Activated T-helper 17 cell treated with anti-CD3 and anti-CD28 coated beads, Interleukin-2, amount 50 U/mL, for 72 hours (primary cell): ENCODE measurements at regions not wholly inside any gene's neighbourhood (a gene's known extent, or its start where the extent isn't known, plus 50 kb on each side); places are given as distances from the start of the nearest gene placed in this dataset.

Experiments used
- ATAC-seq: fragments of 150-1000 bp; cut with Tn5 transposase; replicated peaks from 2 replicates; pipeline ENCODE4 v1.10.0; 2021; ENCODE audit warnings: mild to moderate bottlenecking, moderate library complexity
- H3K27ac Mint-ChIP-seq: one replicate; pipeline ENCODE4 v1.8.0; 2022; ENCODE audit warnings: mixed read lengths
- H3K27me3 Mint-ChIP-seq: one replicate; pipeline ENCODE4 v1.8.0; 2022; ENCODE audit warnings: mixed read lengths
- H3K36me3 Mint-ChIP-seq: one replicate; pipeline ENCODE4 v1.8.0; 2022; ENCODE audit warnings: low read depth, mild to moderate bottlenecking, mixed read lengths
- H3K4me1 Mint-ChIP-seq: one replicate; pipeline ENCODE4 v1.8.0; 2022; ENCODE audit warnings: mixed read lengths
- H3K4me3 Mint-ChIP-seq: one replicate; pipeline ENCODE4 v1.8.0; 2022; ENCODE audit warnings: mild to moderate bottlenecking, mixed read lengths
- H3K9me3 Mint-ChIP-seq: one replicate; pipeline ENCODE4 v1.8.0; 2022; ENCODE audit warnings: mixed read lengths

DNA sequence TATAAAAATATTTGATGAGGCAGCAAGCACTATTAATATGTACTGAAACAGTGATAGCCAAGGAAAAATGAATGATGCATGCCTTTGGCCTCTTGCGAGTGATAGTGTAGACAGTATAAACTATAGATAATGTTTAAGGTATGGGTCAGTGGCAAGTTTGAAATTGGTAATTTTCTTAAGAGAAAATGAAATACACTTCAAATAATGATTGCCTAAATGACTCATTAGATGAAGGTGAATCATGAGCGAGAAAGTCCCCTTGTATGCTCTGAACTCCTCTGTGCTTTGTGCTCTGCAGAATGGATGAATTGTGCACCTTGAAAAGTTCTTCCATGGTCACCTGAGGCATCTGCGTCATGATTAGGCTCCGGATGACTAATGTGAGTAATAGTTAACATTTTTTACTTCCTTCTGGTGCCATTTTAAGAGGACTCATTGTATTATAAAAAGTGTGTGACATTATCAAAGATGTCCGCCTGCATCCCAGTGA lies 84.9 kb upstream of the RTL1 start:
- Mint-ChIP-seq H3K27me3 (peaks cover 19% of the 10 kb centered on the region), H3K27ac (no peak overlapping the region), H3K4me1 (no peaks in the 10 kb centered on the region), H3K9me3 (no peaks in the 10 kb centered on the region), H3K36me3 (no peaks in the 10 kb centered on the region), H3K4me3 (no peak overlapping the region)
- ATAC-seq = peak; percentile 44

DNA sequence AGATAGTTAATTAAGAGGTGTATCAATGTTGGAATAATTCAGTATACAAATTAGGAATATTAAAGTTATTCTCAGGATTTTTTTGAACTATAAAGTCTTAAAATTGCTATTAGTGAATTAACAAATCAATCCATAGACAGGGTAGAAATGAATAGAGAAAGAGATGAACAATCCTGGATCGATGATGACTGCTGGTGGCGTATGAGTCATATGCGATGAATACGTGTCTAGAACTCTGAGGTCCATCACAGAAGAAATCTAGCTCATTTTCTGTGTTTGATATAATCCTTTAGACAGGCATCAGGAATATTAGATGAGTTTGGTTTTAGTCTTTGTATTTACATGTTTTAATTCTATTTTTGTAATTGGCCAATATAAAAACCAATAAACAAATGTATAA lies 85.4 kb upstream of the RTL1 start:
- Mint-ChIP-seq H3K27ac (no peak overlapping the region), H3K27me3 (peaks cover 19% of the 10 kb centered on the region), H3K4me1 (no peaks in the 10 kb centered on the region), H3K9me3 (no peaks in the 10 kb centered on the region), H3K4me3 (no peak overlapping the region), H3K36me3 (no peaks in the 10 kb centered on the region)
- ATAC-seq = no peak

DNA sequence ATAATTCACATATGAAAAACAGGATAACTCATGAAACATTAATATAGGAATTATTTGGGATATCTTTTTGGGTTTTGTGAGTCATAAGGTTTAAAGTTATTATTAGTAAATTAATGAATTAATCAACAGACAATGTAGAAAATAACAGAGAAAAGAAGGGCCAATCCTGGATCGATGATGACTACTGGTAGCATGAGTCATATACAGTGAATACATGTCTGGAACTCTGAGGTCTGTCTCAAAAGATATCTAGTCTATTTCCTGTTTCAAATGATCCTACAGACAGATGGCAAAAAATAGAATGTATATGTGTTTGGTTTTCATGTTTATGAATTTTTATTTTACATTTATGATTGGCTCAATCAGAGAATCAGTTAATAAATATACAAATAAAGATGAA lies 86.4 kb upstream of the RTL1 start:
- Mint-ChIP-seq H3K4me3 (no peak overlapping the region), H3K9me3 (no peaks in the 10 kb centered on the region), H3K27me3 (peaks cover 19% of the 10 kb centered on the region), H3K36me3 (no peaks in the 10 kb centered on the region), H3K4me1 (no peaks in the 10 kb centered on the region), H3K27ac (no peak overlapping the region)
- ATAC-seq = no peak

DNA sequence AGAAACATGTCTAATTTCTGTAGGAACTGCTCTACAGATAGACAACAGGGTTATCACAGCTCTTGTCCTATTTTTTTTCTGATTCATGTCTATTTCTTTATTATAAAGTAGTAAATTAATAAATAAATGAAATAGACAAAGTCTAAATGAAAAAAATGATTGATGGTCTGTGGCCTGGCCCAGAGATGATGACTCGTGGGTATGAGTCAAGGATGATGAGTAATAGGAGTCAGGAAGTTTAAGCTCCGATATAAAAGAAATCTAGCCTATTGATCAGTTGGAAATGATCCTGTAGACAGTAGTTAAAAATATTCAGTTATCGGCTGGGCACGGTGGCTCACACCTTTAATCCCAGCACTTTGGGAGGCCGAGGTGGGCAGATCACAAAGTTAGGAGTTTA lies 90.6 kb upstream of the RTL1 start:
- peaks cover 23% of the 10 kb centered on the region for H3K27me3 Mint-ChIP-seq
- no peaks in the 10 kb centered on the region for H3K9me3 Mint-ChIP-seq
- no peaks in the 10 kb centered on the region for H3K36me3 Mint-ChIP-seq
- ATAC-seq = no peak
- no peak overlapping the region for H3K4me3 Mint-ChIP-seq
- no peaks in the 10 kb centered on the region for H3K4me1 Mint-ChIP-seq
- no peak overlapping the region for H3K27ac Mint-ChIP-seq

DNA sequence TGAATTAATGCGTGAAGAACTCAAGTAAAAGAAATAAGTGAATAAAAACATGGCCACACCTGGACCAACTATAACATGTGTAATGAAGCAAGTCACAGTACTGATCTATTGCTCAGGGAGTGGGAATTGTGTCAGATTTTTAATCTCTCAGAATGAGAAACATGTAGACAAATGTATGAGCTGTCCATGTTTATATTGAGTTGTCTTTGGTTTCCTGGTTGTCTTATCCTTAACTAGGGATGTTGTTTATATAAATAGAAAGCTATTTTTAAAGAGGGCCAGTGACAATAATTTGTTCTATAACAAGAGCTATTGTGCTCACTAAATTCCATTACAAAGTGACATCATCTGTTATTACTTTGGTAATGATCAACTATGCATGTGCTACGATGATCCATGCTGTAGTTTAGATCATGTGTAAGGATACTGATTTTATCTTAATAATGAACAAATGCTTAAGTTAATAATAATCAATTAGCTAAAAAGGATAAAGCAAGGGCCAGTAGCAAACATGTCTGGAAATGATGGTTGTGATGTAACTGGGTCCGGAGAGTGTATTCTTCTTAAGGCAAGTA lies 91.3 kb upstream of the RTL1 start:
- no peaks in the 10 kb centered on the region for H3K36me3 Mint-ChIP-seq

DNA sequence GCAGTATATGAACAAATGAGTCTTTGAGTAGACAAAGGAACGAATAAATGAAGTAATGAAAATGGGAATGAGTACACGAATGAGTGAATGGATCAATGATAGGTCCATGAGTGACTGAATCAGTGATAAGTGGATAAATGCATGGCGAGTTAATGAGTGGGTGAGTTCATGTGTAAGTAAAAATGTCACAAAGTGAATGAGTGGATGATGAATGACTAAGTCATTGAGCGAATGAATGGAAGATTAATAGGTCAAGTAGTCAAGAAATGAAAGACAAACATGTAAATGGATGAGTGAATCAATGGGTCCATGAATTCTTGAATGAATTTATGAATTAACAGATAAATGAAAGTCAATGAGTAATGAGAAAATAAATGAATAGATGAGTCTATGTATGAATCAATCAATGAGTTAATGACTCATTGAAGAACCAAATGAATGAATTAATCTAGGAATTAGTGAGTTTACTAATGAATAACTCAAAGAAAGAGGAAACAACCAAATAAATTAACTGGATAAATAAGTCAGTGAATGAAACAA lies 97.3 kb upstream of the RTL1 start:
- H3K27ac Mint-ChIP-seq = peak overlapping the region; percentile 44
- H3K9me3 Mint-ChIP-seq = no peaks in the 10 kb centered on the region
- no peaks in the 10 kb centered on the region for H3K4me1 Mint-ChIP-seq
- no peak overlapping the region for H3K4me3 Mint-ChIP-seq
- H3K36me3 Mint-ChIP-seq = no peaks in the 10 kb centered on the region
- peaks cover 36% of the 10 kb centered on the region for H3K27me3 Mint-ChIP-seq
- peak; percentile 50 for ATAC-seq

More for the DNA sequence above, 91.3 kb upstream of the RTL1 start:
- Mint-ChIP-seq H3K9me3 (no peaks in the 10 kb centered on the region), H3K4me3 (no peak overlapping the region), H3K4me1 (no peaks in the 10 kb centered on the region), H3K27ac (no peak overlapping the region), H3K27me3 (peaks cover 20% of the 10 kb centered on the region)
- no peak for ATAC-seq

DNA sequence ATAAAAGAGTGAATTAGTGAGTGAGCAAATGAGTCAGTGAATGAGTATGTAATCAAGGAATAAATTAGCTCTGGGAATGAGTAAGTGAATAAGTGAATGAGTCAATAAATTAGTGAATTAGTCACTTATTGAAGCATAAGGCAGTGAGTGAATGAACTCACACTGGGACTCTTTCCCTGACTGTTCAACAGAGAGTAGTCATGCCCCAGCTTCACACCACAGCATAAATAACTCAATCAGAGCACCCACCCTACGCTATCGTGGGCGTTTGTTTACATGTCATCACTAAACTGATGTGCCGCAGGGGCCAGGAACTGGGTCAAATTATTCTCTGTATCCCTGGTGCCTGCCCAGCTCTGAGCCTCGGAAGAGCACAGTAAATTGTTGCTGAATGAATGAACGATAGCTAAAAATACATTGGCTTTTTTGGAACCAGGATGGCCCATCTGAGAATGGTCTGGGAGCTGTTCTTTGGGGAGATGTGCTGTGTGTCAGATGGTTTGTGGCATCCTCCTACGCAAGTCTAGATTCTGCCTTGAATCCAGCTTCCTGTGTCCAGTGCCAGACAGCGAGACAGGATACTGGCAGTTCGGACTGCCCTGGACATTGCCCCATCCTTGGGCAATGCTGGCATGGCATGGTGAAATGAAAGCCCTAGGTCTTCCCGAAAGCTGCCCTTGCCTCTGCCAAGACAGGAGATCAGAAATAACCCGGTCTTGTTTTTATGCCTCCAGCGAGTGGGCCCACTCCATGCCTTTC lies 98.0 kb upstream of the RTL1 start:
- H3K9me3 Mint-ChIP-seq = no peaks in the 10 kb centered on the region
- peak overlapping the region; percentile 44 for H3K27ac Mint-ChIP-seq
- H3K36me3 Mint-ChIP-seq = no peaks in the 10 kb centered on the region
- peak; percentile 91 for ATAC-seq
- no peak overlapping the region for H3K4me3 Mint-ChIP-seq
- H3K27me3 Mint-ChIP-seq = peaks cover 35% of the 10 kb centered on the region
- H3K4me1 Mint-ChIP-seq = no peaks in the 10 kb centered on the region

DNA sequence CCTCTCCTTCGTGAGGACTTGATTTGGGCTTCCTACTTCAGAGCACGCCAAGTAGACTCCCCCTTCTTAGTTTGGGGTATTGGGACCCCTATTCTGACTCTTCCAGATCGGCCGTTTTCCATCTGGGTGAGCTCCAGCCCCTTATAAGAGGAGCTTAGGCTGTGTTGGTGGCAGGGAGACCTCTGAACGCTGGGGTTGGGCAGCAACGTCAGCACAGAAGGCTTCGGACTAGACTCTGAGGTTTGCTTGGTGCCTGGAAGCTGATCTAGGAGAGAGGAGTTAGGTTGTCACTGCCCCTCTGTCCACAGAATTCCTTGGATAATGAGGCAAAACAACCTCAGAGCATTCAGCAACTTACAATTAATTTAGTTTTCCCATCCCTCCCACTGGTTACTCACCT lies 99.2 kb upstream of the RTL1 start:
- Mint-ChIP-seq H3K27ac (no peak overlapping the region), H3K4me3 (no peak overlapping the region), H3K9me3 (no peaks in the 10 kb centered on the region), H3K36me3 (no peaks in the 10 kb centered on the region), H3K4me1 (no peaks in the 10 kb centered on the region), H3K27me3 (peaks cover 36% of the 10 kb centered on the region)
- ATAC-seq = no peak

DNA sequence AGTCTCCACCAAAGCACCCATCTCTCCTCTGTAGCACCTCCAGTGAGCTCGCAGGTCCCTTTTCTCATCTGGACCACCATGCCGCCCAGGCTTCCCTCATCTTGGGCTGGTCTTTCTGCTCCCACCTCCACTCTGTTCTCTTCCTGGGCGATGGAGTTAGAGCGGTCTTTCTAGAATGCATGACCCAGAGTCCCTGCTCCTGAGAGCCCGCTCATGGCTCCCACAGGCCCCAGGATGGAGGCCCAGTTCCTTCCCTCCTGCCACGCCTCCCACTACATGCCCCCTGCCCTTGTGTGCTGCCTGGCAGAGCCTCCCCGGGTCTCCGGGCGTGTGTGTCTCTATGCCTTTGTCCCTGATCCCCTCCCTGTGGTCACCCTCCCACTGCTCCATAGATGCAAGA lies 100.7 kb upstream of the RTL1 start:
- no peak for ATAC-seq
- Mint-ChIP-seq H3K4me3 (no peak overlapping the region), H3K27ac (no peak overlapping the region), H3K36me3 (no peaks in the 10 kb centered on the region), H3K9me3 (no peaks in the 10 kb centered on the region), H3K27me3 (peaks cover 38% of the 10 kb centered on the region), H3K4me1 (no peaks in the 10 kb centered on the region)

DNA sequence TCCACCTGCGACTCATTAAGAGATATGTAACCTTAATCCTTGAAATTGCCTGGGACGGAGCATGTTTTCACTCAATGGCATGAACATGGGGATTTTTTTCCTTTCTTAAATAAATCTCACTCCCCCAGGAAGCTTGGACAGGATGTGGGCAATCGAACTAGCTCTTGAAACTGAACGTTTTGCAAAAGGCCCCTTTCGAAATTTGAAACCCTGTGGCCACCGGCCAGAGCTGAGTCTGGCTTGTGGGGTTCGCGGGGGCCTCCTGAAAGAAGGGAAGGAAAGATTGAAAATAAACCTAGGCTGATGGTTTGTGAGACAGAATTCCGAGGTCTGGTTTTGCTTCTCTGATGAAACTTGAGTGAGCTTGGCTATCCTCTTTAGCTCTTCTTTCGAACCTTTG lies 101.4 kb upstream of the RTL1 start:
- no peak for ATAC-seq

DNA sequence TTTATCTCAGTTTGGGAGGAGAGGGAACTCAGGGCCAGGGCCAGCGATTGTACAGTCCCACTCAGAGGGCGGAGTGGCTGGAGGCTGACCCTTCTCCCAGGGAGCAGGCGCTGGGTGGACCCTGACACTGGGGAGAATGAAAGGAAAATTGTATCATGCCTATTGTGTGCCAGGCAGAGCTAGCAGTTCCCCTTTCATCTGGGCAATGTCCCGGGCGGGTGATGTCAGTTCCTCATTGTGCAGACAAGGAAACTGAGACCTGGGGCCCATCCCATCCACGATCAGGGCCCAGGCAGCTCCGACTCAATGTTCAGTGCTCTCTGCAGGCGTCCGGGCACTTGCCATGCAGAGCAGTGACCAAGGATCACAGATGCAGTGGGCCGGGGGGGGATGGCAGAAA lies 101.9 kb upstream of the RTL1 start:
- H3K27me3 Mint-ChIP-seq = peaks cover 42% of the 10 kb centered on the region
- H3K9me3 Mint-ChIP-seq = peaks cover 3% of the 10 kb centered on the region
- H3K4me3 Mint-ChIP-seq = no peak overlapping the region
- no peak for ATAC-seq
- no peak overlapping the region for H3K27ac Mint-ChIP-seq
- no peaks in the 10 kb centered on the region for H3K36me3 Mint-ChIP-seq
- H3K4me1 Mint-ChIP-seq = no peaks in the 10 kb centered on the region

More for the DNA sequence above, 101.4 kb upstream of the RTL1 start:
- no peak overlapping the region for H3K4me3 Mint-ChIP-seq
- peaks cover 43% of the 10 kb centered on the region for H3K27me3 Mint-ChIP-seq
- peaks cover 1% of the 10 kb centered on the region for H3K9me3 Mint-ChIP-seq
- H3K27ac Mint-ChIP-seq = no peak overlapping the region
- H3K4me1 Mint-ChIP-seq = no peaks in the 10 kb centered on the region
- H3K36me3 Mint-ChIP-seq = no peaks in the 10 kb centered on the region

DNA sequence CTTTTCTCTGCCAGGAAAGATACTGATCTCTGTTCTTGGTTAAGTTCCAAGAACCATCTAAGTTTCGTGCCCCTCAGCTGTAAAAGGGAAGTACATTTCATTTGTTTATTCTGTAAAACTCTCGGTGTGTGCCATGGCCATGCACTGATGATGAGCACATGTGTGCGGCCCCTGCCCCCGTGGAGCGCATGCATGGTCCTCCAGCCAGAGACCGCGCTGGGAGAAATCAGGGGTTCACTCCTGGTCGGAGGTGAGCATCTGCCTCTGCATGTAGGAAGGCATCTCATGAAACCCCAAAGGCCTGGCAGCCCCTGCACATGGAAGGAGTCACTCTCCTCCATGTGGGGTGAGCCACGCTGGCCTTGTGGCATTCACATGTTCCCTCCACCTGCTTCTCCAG lies 102.5 kb upstream of the RTL1 start:
- no peaks in the 10 kb centered on the region for H3K4me1 Mint-ChIP-seq
- H3K27me3 Mint-ChIP-seq = peaks cover 36% of the 10 kb centered on the region
- H3K9me3 Mint-ChIP-seq = peaks cover 3% of the 10 kb centered on the region
- H3K27ac Mint-ChIP-seq = no peak overlapping the region
- H3K4me3 Mint-ChIP-seq = no peak overlapping the region
- no peaks in the 10 kb centered on the region for H3K36me3 Mint-ChIP-seq
- no peak for ATAC-seq

DNA sequence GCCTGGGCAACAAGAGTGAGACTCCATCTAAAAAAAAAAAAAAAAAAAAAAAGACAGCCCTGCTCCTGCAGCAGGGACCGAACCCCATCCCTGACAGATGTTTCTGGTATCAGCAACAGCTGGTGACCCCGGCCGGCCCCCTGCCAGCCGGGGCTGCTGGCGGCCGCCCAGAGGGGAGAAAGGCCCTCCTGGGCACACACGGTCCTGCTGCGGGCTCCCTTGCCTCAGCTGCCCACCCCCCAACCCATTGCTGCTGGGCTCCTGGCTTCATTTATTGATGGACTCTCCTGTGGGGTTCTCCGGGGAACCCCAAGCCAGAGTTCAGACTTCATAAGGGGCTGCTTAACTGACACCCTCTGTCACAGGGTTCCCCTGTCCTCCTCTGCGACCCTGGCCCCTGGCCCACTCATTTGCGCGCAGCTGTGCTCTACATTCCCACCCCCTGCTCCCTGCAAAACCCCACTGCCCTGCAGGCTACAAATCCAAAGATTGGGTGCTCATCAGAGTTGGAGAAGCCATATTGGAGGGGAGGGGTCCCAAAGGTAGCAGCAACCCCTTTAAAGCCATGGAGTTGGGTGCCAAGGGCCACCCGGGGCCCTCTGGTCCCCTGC lies 103.6 kb upstream of the RTL1 start:
- Mint-ChIP-seq H3K4me1 (no peaks in the 10 kb centered on the region), H3K9me3 (peaks cover 8% of the 10 kb centered on the region), H3K27me3 (peaks cover 35% of the 10 kb centered on the region), H3K36me3 (no peaks in the 10 kb centered on the region), H3K4me3 (no peak overlapping the region), H3K27ac (no peak overlapping the region)
- no peak for ATAC-seq

DNA sequence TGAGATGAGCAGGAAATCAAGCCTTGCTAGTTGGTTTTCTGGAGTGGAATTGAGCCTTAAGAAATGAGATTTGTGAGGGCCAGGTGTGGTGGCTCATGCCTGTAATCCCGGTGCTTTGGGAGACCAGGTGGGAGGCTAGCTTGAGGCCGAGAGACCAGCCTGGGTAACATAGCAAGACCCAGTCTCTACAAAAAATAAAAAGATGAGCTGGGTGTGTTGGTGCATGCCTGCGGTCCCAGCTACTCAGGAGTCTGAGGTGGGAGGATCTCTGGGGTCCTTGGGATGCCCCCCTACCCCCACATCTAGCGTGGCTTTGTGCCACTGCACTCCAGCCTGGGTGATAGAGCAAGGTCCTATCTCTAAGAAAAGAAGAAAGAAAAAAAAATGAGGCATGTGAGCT lies 104.2 kb upstream of the RTL1 start:
- Mint-ChIP-seq H3K27ac (no peak overlapping the region), H3K4me1 (no peaks in the 10 kb centered on the region), H3K9me3 (peaks cover 8% of the 10 kb centered on the region)

DNA sequence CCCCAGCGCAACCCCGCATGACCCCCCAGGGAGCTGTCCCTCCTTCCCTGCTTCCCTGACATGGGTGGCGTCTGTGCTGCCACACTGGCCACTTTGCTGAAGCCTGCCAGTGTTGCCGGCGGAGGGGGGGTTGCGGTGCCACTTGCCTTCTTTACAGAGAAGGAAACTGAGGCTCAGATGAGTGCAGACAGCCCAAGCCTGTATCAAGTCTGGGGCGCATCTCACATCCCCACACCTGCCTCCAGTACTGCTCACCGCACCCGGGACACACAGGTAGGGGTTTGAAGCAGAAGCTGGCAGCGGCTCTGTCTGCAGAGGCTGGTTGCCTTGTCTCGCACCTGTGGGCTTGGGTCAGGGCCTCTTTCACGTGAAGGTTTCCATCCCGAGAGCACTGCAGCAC lies 104.7 kb upstream of the RTL1 start:
- H3K9me3 Mint-ChIP-seq = peaks cover 8% of the 10 kb centered on the region
- no peak overlapping the region for H3K4me3 Mint-ChIP-seq
- ATAC-seq = no peak
- H3K4me1 Mint-ChIP-seq = no peaks in the 10 kb centered on the region
- H3K27me3 Mint-ChIP-seq = peaks cover 26% of the 10 kb centered on the region
- no peaks in the 10 kb centered on the region for H3K36me3 Mint-ChIP-seq
- H3K27ac Mint-ChIP-seq = no peak overlapping the region

More for the DNA sequence above, 104.2 kb upstream of the RTL1 start:
- Mint-ChIP-seq H3K36me3 (no peaks in the 10 kb centered on the region), H3K4me3 (no peak overlapping the region), H3K27me3 (peaks cover 30% of the 10 kb centered on the region)
- ATAC-seq = no peak
